ENCODE measurements at regions not wholly inside any gene's neighbourhood (a gene's known extent, or its start where the extent isn't known, plus 50 kb on each side); places are given as distances from the start of the nearest gene placed in this dataset.

DNA sequence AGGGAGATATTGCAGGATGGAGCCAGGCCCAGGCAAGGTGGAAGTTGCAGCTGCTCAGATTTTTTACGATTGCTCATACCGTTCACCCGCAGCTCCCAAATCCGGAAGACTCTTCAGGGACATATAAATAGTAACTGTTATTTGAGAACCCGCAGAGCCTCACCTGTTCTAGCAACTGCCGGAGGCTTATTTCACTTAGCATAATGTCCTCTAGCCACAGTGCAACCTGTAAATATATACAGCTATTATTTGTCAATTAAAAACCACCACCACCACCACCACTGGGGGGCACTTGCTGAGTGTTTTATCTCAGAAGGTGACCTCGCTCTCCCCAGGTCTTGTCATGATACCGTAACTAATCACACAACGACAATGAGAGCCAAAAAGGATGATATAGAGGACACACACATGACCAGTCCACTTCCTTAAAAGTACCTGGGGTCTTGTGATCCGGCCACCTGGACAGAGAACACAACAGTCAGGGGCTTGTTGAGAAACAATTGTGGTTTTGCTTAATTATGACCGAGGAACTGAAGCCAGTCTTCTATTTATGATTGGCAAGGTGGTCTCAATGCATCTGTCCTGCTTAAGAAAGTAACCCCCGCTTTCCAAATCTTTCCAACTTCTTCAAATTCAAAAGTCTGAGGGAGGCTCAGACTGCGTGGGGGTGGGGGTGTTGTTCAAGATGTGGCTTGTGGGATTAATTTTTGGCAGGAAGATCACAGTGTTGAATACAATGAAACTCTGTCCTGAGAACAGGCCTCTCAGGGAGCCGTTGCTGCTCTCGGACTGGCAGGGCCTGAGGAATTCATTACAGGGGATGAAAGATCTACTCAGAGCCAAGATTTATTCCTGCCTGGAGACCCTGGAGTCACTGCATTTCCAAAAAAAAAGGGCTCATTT lies 72.3 kb upstream of the PRNP start:
- Histone ChIP-seq H3K27ac (ENCODE audit: low read length) (no peak overlapping the region), H3K4me3 (ENCODE audit: low read depth in 1 of 2, low read length in 2 of 2) (no peak overlapping the region), H3K9me3 (ENCODE audit: control insufficient read depth in 1 of 2, low read length in 2 of 2) (no peaks in the 10 kb centered on the region), H3K36me3 (ENCODE audit: control insufficient read depth in 1 of 2, insufficient read depth in 2 of 2, low read length in 2 of 2) (no peaks in the 10 kb centered on the region), H3K27me3 (ENCODE audit: low read depth, low read length) (no peaks in the 10 kb centered on the region), H3K4me1 (ENCODE audit: control insufficient read depth in 1 of 2, insufficient read depth in 2 of 2, low read length in 2 of 2) (no peaks in the 10 kb centered on the region)

- H3K27ac ChIP-seq (ENCODE audit: low read length): no peak overlapping the region
- no peaks in the 10 kb centered on the region for H3K9me3 ChIP-seq (ENCODE audit: control insufficient read depth in 1 of 2, low read length in 2 of 2)
- H3K4me1 ChIP-seq (ENCODE audit: control insufficient read depth in 1 of 2, insufficient read depth in 2 of 2, low read length in 2 of 2): no peaks in the 10 kb centered on the region
- H3K4me3 ChIP-seq (ENCODE audit: low read depth in 1 of 2, low read length in 2 of 2): no peak overlapping the region
- H3K27me3 ChIP-seq (ENCODE audit: low read depth, low read length): no peaks in the 10 kb centered on the region
- no peaks in the 10 kb centered on the region for H3K36me3 ChIP-seq (ENCODE audit: control insufficient read depth in 1 of 2, insufficient read depth in 2 of 2, low read length in 2 of 2)
These were observed 73.1 kb upstream of the PRNP start for GRCh38 chr20:4613184-4613583.

DNA sequence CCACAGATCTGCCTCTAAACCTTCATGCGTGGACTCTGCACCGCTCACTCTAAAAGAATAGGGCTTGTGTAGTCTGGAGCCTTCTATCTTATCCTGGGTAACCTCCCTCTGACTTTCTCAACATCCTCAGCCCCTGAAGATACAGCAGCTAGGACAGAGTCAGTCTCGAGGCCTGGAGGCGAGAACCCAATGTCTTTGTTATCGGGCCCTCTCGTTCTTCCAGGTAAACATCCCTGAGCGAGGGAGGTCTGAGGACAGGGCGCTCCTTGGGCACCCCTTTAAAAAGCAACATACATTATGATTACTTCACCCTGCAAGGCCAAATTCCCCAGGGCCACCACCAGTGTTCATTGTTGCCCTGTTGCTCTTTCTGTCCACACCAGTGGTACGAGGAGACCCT lies 75.4 kb upstream of the PRNP start:
- no peak overlapping the region for H3K27ac ChIP-seq (ENCODE audit: low read length)
- no peaks in the 10 kb centered on the region for H3K9me3 ChIP-seq (ENCODE audit: control insufficient read depth in 1 of 2, low read length in 2 of 2)
- no peaks in the 10 kb centered on the region for H3K27me3 ChIP-seq (ENCODE audit: low read depth, low read length)
- H3K4me1 ChIP-seq (ENCODE audit: control insufficient read depth in 1 of 2, insufficient read depth in 2 of 2, low read length in 2 of 2): no peaks in the 10 kb centered on the region
- no peaks in the 10 kb centered on the region for H3K36me3 ChIP-seq (ENCODE audit: control insufficient read depth in 1 of 2, insufficient read depth in 2 of 2, low read length in 2 of 2)
- H3K4me3 ChIP-seq (ENCODE audit: low read depth in 1 of 2, low read length in 2 of 2): no peak overlapping the region

DNA sequence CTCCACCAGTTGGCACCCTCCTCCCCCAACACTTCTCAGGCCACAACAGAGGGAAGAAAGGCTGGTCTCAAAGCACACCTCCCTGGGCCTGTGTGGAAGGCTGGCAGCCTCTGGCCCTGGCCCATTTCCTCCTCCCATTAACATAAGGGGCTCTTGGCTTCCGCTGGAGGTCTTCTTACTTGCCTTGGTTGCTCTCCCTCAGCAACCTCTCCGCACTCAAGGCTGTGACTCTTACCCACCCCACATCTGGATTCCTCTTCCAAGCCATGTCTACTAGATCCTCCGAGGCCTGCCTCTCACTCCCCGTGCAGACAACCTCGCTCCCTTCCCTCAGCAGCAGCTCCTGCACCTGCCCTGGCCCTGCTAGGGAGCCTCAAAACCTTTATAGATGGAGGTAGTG lies 76.7 kb upstream of the PRNP start:
- H3K9me3 ChIP-seq (ENCODE audit: control insufficient read depth in 1 of 2, low read length in 2 of 2): no peaks in the 10 kb centered on the region
- H3K4me3 ChIP-seq (ENCODE audit: low read depth in 1 of 2, low read length in 2 of 2): no peak overlapping the region
- H3K27ac ChIP-seq (ENCODE audit: low read length): no peak overlapping the region
- H3K4me1 ChIP-seq (ENCODE audit: control insufficient read depth in 1 of 2, insufficient read depth in 2 of 2, low read length in 2 of 2): no peaks in the 10 kb centered on the region
- no peaks in the 10 kb centered on the region for H3K36me3 ChIP-seq (ENCODE audit: control insufficient read depth in 1 of 2, insufficient read depth in 2 of 2, low read length in 2 of 2)
- H3K27me3 ChIP-seq (ENCODE audit: low read depth, low read length): no peaks in the 10 kb centered on the region

GRCh38 chr20:4608861-4609260 lies 77.4 kb upstream of the PRNP start:
- no peaks in the 10 kb centered on the region for H3K4me1 ChIP-seq (ENCODE audit: control insufficient read depth in 1 of 2, insufficient read depth in 2 of 2, low read length in 2 of 2)

DNA sequence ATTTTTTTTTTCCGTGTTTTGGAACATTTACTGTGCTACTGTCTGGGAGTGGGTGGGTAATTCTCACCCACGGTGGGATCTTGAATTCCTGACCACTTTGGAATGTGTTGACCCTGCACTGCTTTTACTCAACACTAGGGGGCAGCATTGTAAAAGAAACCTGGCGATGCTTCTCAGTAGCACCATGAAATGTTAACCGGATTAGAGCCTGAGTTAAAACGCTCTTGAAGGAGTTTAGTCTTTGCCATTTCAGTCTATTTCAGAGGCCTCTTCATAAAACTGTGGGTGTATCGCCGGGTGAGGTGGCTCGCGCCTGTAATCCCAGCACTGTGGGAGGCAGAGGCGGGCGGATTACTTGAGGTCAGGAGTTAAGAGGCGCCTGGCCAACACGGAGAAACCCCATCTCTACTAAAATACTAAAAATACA lies 79.0 kb upstream of the PRNP start:
- H3K36me3 ChIP-seq (ENCODE audit: control insufficient read depth in 1 of 2, insufficient read depth in 2 of 2, low read length in 2 of 2): no peaks in the 10 kb centered on the region
- H3K4me3 ChIP-seq (ENCODE audit: low read depth in 1 of 2, low read length in 2 of 2): no peak overlapping the region
- H3K27ac ChIP-seq (ENCODE audit: low read length): no peak overlapping the region

More at GRCh38 chr20:4608861-4609260, 77.4 kb upstream of the PRNP start:
- Histone ChIP-seq H3K9me3 (ENCODE audit: control insufficient read depth in 1 of 2, low read length in 2 of 2) (no peaks in the 10 kb centered on the region), H3K4me3 (ENCODE audit: low read depth in 1 of 2, low read length in 2 of 2) (no peak overlapping the region), H3K36me3 (ENCODE audit: control insufficient read depth in 1 of 2, insufficient read depth in 2 of 2, low read length in 2 of 2) (no peaks in the 10 kb centered on the region), H3K27me3 (ENCODE audit: low read depth, low read length) (no peaks in the 10 kb centered on the region), H3K27ac (ENCODE audit: low read length) (no peak overlapping the region)

GRCh38 chr20:4606051-4606450 lies 80.2 kb upstream of the PRNP start:
- no peaks in the 10 kb centered on the region for H3K27me3 ChIP-seq (ENCODE audit: low read depth, low read length)
- peaks cover 0 to 21% of the 10 kb centered on the region in 2 donors for H3K4me1 ChIP-seq (ENCODE audit: control insufficient read depth in 1 of 2, insufficient read depth in 2 of 2, low read length in 2 of 2)
- H3K9me3 ChIP-seq (ENCODE audit: control insufficient read depth in 1 of 2, low read length in 2 of 2): no peaks in the 10 kb centered on the region
- H3K27ac ChIP-seq (ENCODE audit: low read length): no peak overlapping the region
- H3K4me3 ChIP-seq (ENCODE audit: low read depth in 1 of 2, low read length in 2 of 2): no peak overlapping the region
- H3K36me3 ChIP-seq (ENCODE audit: control insufficient read depth in 1 of 2, insufficient read depth in 2 of 2, low read length in 2 of 2): no peaks in the 10 kb centered on the region

More for the DNA sequence above, 79.0 kb upstream of the PRNP start:
- H3K4me1 ChIP-seq (ENCODE audit: control insufficient read depth in 1 of 2, insufficient read depth in 2 of 2, low read length in 2 of 2): peaks cover 0 to 11% of the 10 kb centered on the region in 2 donors
- no peaks in the 10 kb centered on the region for H3K27me3 ChIP-seq (ENCODE audit: low read depth, low read length)
- no peaks in the 10 kb centered on the region for H3K9me3 ChIP-seq (ENCODE audit: control insufficient read depth in 1 of 2, low read length in 2 of 2)

DNA sequence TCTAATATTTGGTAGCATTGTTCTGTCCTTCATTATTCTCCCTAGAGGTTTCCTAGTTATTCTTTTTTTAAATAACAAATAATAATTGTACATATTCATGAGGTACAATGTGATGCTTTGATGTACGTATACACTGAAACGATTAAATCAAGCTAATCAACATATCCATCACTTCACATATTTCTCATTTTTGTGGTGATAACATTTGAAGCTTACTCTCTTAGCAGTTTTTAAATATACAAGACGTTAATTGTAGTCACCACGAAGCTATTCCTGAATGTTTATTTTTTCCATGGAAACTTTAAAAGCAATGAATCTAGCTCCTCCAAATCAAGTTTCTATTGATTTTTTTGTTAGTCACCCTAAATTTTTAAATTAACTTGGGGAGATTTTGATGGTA lies 81.1 kb upstream of the PRNP start:
- peaks cover 0 to 21% of the 10 kb centered on the region in 2 donors for H3K4me1 ChIP-seq (ENCODE audit: control insufficient read depth in 1 of 2, insufficient read depth in 2 of 2, low read length in 2 of 2)
- no peak overlapping the region for H3K27ac ChIP-seq (ENCODE audit: low read length)
- H3K36me3 ChIP-seq (ENCODE audit: control insufficient read depth in 1 of 2, insufficient read depth in 2 of 2, low read length in 2 of 2): no peaks in the 10 kb centered on the region
- H3K9me3 ChIP-seq (ENCODE audit: control insufficient read depth in 1 of 2, low read length in 2 of 2): no peaks in the 10 kb centered on the region
- H3K4me3 ChIP-seq (ENCODE audit: low read depth in 1 of 2, low read length in 2 of 2): no peak overlapping the region
- H3K27me3 ChIP-seq (ENCODE audit: low read depth, low read length): no peaks in the 10 kb centered on the region

DNA sequence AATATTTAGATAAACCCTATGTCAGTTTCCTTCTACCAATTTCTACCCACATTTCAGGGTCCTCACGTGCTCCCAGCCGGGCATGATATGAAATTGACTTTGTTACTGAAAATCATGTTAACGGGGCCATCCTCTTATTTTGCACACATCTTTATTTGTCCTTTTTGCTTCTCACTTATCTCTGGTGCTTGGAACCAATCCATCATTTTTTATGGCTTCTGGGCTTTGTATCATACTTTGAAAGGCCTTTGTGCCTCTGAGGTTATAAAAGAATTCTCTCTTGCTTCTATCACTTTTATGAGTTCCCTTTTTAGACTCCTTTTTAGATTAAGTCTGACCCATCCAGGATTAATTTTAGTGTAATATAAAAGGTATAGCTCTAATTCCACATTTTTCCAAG lies 81.7 kb upstream of the PRNP start:
- Histone ChIP-seq H3K36me3 (ENCODE audit: control insufficient read depth in 1 of 2, insufficient read depth in 2 of 2, low read length in 2 of 2) (no peaks in the 10 kb centered on the region), H3K4me1 (ENCODE audit: control insufficient read depth in 1 of 2, insufficient read depth in 2 of 2, low read length in 2 of 2) (peaks cover 0 to 21% of the 10 kb centered on the region in 2 donors), H3K27me3 (ENCODE audit: low read depth, low read length) (no peaks in the 10 kb centered on the region), H3K4me3 (ENCODE audit: low read depth in 1 of 2, low read length in 2 of 2) (no peak overlapping the region), H3K27ac (ENCODE audit: low read length) (no peak overlapping the region), H3K9me3 (ENCODE audit: control insufficient read depth in 1 of 2, low read length in 2 of 2) (no peaks in the 10 kb centered on the region)

DNA sequence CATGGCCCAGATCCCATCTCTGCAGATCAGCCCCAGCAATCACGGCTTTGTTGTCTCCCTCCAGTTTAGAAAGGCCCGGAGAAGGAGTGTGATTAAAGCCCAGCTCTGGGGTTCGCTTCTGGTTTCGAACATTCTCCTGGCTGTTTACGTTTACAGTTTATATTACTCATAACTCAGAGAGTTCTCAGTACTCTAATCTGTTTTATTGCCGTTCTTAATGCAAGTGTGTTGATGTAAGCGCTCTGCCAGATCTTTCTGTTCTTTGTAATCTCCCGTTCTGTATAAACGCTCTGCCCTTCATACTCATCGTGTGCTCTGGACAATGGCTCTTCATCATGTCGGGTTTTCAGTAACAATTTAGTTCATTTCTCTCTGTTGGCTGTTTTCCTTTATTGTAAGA lies 82.5 kb upstream of the PRNP start:
- Histone ChIP-seq H3K4me1 (ENCODE audit: control insufficient read depth in 1 of 2, insufficient read depth in 2 of 2, low read length in 2 of 2) (peaks cover 0 to 21% of the 10 kb centered on the region in 2 donors), H3K36me3 (ENCODE audit: control insufficient read depth in 1 of 2, insufficient read depth in 2 of 2, low read length in 2 of 2) (no peaks in the 10 kb centered on the region), H3K4me3 (ENCODE audit: low read depth in 1 of 2, low read length in 2 of 2) (no peak overlapping the region), H3K27ac (ENCODE audit: low read length) (no peak overlapping the region), H3K27me3 (ENCODE audit: low read depth, low read length) (no peaks in the 10 kb centered on the region), H3K9me3 (ENCODE audit: control insufficient read depth in 1 of 2, low read length in 2 of 2) (no peaks in the 10 kb centered on the region)

DNA sequence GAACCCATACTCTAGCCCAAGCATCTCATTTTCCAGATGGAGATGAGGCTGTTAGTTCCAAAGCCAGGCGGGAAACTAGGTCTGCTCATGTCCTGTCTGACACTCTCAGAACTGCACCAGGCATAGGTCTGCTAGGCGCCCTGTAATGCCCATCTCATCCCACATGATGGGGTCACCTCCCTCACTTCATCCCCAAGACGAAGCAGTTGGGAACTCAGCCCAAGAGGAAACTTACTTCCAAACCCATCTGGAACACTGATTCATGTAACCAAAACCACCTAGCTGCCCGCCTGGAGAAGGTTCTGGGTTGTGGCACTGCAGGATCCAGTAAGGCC lies 84.0 kb upstream of the PRNP start:
- Histone ChIP-seq H3K9me3 (ENCODE audit: control insufficient read depth in 1 of 2, low read length in 2 of 2) (no peaks in the 10 kb centered on the region), H3K4me1 (ENCODE audit: control insufficient read depth in 1 of 2, insufficient read depth in 2 of 2, low read length in 2 of 2) (peaks cover 0 to 21% of the 10 kb centered on the region in 2 donors), H3K27me3 (ENCODE audit: low read depth, low read length) (no peaks in the 10 kb centered on the region), H3K27ac (ENCODE audit: low read length) (no peak overlapping the region), H3K36me3 (ENCODE audit: control insufficient read depth in 1 of 2, insufficient read depth in 2 of 2, low read length in 2 of 2) (no peaks in the 10 kb centered on the region), H3K4me3 (ENCODE audit: low read depth in 1 of 2, low read length in 2 of 2) (no peak overlapping the region)

Measured in muscle layer of duodenum (tissue), 2 donors.